Esophagus squamous epithelium (tissue), 4 donors: ENCODE measurements at regions not wholly inside any gene's neighbourhood (a gene's known extent, or its start where the extent isn't known, plus 50 kb on each side); places are given as distances from the start of the nearest gene placed in this dataset.

Source experiments
- POLR2A ChIP-seq, 4 donors: fragments of 450-650 bp; IDR thresholded peaks; one replicate each; pipeline ENCODE4 v1.6.1; 2017; ENCODE audit warnings: antibody characterized with exemption in 4 of 4, mild to moderate bottlenecking in 4 of 4, moderate library complexity in 3 of 4
- TF ChIP-seq, protein P1 (sequence below), 6 experiments: fragments of 450-650 bp in 4 of 6; fragments of 200-600 bp in 2 of 6; sonication (generic) in 2 of 6; IDR thresholded peaks; one replicate each; pipeline ENCODE4 v1.5.1; 2016 to 2019; ENCODE audit warnings: antibody characterized with exemption in 6 of 6, mild to moderate bottlenecking in 4 of 6, moderate library complexity in 4 of 6

DNA sequence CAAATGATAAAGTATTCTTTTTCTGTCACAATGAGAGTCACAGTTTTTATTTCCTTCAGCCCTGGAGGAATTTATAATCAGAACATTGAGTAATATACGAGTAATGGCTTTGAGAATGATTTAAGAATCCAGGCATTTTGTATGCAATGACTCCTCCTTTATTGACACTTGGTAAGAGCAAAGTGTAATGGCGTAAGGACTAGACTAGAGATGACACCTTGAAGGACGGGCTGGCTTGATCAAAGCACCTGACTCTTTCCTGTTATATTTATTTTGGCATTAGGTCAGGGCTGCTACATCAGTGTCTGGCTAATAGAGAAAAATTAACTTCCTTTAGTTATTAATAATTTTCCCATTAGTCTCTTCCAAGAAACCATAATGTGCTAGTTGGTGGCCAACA lies 482.4 kb upstream of the GCFC2 start:
- TF ChIP-seq POLR2A (IDR thresholded peaks at IDR 0.05) = no peak
- TF ChIP-seq, protein P1, sequence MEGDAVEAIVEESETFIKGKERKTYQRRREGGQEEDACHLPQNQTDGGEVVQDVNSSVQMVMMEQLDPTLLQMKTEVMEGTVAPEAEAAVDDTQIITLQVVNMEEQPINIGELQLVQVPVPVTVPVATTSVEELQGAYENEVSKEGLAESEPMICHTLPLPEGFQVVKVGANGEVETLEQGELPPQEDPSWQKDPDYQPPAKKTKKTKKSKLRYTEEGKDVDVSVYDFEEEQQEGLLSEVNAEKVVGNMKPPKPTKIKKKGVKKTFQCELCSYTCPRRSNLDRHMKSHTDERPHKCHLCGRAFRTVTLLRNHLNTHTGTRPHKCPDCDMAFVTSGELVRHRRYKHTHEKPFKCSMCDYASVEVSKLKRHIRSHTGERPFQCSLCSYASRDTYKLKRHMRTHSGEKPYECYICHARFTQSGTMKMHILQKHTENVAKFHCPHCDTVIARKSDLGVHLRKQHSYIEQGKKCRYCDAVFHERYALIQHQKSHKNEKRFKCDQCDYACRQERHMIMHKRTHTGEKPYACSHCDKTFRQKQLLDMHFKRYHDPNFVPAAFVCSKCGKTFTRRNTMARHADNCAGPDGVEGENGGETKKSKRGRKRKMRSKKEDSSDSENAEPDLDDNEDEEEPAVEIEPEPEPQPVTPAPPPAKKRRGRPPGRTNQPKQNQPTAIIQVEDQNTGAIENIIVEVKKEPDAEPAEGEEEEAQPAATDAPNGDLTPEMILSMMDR (IDR thresholded peaks at IDR 0.05) = no peak
